Tibial nerve (tissue), 3 donors: ENCODE measurements at regions not wholly inside any gene's neighbourhood (a gene's known extent, or its start where the extent isn't known, plus 50 kb on each side); places are given as distances from the start of the nearest gene placed in this dataset.

Experiments used
- EP300 ChIP-seq, 2 donors: sonication (generic); formaldehyde crosslinking; IDR thresholded peaks; one replicate each; pipeline ENCODE4 v1.6.1; 2017; ENCODE audit warnings: antibody characterized with exemption in 2 of 2, mild to moderate bottlenecking in 1 of 2
- POLR2A ChIP-seq, 2 donors: fragments of 450-650 bp; IDR thresholded peaks; one replicate each; pipeline ENCODE4 v1.6.1; 2017; ENCODE audit warnings: antibody characterized with exemption in 2 of 2, mild to moderate bottlenecking in 2 of 2, moderate library complexity in 2 of 2

GRCh38 chr5:148921350-148921749, 94.9 kb downstream of the ADRB2 start:
- TF ChIP-seq POLR2A (IDR thresholded peaks at IDR 0.05) (no peak), EP300 (IDR thresholded peaks at IDR 0.05) (no peak)
